BJ (cell line): ENCODE measurements at regions not wholly inside any gene's neighbourhood (a gene's known extent, or its start where the extent isn't known, plus 50 kb on each side); places are given as distances from the start of the nearest gene placed in this dataset.

Source experiments
- CTCF ChIA-PET: fragments of 350-600 bp; formaldehyde crosslinking; extraction: SDS; loops from one replicate; lab custom pipeline; 2021; ENCODE audit warnings: antibody characterized with exemption, inconsistent platforms; lab: Yijun Ruan, JAX
- POLR2A ChIA-PET: fragments of 300-600 bp; sonication (Branson Sonifier 250); formaldehyde crosslinking; extraction: SDS; loops from one replicate; lab custom pipeline; 2021; ENCODE audit warnings: antibody characterized with exemption; lab: Charles Lee
- DNase-seq: peaks from one replicate; pipeline ENCODE4 v3.0.0-alpha.2; 2011; ENCODE audit warnings: low read depth
- H3K27me3 ChIP-seq: 2 replicates; pipeline ENCODE4 v1.6.0; 2011; ENCODE audit warnings: low read length; ENCODE audit not compliant: control insufficient read depth, insufficient read depth
- H3K36me3 ChIP-seq: 2 replicates; pipeline ENCODE4 v1.5.1; 2011; ENCODE audit warnings: low read length; ENCODE audit not compliant: control insufficient read depth, insufficient read depth
- H3K4me3 ChIP-seq: 2 replicates; pipeline ENCODE4 v1.5.1; 2011; ENCODE audit warnings: low read depth, mild to moderate bottlenecking, control low read depth, low read length
- TF ChIP-seq, protein P1 (sequence below): IDR thresholded peaks from 2 replicates; pipeline ENCODE4 v1.5.1; 2011; ENCODE audit warnings: low read depth, mild to moderate bottlenecking, control low read depth, inconsistent platforms, low read length, moderate library complexity; ENCODE audit not compliant: insufficient read depth

DNA sequence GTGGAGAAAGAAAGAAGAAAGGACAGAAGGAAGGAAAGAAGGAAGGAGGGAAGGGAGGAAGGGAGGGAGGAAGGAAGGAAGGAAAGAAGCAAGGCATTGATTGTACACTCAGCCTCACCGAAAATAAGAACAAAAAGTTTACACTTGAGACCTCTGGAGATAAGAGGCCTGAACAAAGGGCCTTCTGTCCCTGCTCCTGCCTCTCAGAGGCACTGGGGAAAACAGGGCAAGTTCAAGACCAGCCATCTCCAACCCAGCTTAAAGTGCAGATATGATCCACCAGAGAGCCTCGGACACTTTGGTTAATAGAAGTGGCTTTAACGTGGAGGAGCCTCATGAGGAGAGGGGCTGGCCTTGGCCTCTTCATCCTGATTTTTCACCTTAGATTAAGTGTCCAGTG is 582.9 kb upstream of the PPP2R3A start:
- Histone ChIP-seq H3K36me3 (no peaks in the 10 kb centered on the region), H3K4me3 (no peak overlapping the region), H3K27me3 (no peaks in the 10 kb centered on the region)
- ChIA-PET CTCF (no interaction called here), POLR2A (no interaction called here)
- DNase-seq: no peak
- TF ChIP-seq, protein P1, sequence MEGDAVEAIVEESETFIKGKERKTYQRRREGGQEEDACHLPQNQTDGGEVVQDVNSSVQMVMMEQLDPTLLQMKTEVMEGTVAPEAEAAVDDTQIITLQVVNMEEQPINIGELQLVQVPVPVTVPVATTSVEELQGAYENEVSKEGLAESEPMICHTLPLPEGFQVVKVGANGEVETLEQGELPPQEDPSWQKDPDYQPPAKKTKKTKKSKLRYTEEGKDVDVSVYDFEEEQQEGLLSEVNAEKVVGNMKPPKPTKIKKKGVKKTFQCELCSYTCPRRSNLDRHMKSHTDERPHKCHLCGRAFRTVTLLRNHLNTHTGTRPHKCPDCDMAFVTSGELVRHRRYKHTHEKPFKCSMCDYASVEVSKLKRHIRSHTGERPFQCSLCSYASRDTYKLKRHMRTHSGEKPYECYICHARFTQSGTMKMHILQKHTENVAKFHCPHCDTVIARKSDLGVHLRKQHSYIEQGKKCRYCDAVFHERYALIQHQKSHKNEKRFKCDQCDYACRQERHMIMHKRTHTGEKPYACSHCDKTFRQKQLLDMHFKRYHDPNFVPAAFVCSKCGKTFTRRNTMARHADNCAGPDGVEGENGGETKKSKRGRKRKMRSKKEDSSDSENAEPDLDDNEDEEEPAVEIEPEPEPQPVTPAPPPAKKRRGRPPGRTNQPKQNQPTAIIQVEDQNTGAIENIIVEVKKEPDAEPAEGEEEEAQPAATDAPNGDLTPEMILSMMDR: no peak

DNA sequence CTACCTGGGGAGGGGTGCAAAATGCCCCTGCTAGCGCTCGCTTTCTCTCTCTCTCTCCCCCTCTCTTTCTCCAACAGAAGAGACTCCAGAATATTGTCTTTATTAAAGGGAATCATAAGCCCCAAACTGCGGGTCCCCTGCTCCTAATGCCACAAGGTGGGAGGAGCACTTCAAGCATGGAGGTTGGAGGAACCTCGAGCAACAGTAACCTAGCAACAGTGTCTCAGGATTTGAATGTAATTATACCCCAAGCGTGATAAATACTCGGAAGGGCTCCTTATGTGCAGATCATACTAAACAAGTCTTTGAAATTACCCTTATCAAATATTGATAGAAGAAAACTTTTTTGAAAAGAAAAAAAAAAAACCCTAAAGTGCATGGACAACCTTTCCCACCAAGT is 582.2 kb upstream of the PPP2R3A start:
- TF ChIP-seq, protein P1: no peak
- Histone ChIP-seq H3K4me3 (no peak overlapping the region), H3K36me3 (no peaks in the 10 kb centered on the region), H3K27me3 (no peaks in the 10 kb centered on the region)
- CTCF ChIA-PET: no interaction called here
- no peak for DNase-seq
- POLR2A ChIA-PET: no interaction called here

DNA sequence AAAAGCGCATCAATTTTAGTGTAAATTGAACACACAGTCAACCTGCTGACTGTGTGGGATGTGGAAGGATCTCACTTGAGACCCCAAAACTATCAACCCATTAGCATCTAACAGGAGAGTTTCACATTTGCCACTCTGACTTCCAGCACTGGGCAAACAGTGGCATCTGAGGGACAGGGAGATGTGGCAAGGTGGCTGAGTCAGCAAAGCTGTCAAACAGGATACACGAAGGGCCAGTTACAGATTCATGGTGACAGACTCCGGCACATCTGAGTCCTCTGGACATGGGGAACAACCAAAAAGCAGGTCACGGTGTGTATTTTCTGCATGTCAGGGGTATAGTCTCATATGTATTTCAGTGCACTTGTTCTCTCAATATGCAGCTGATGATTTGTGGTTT is 573.4 kb upstream of the PPP2R3A start:
- H3K4me3 ChIP-seq: no peak overlapping the region
- no peaks in the 10 kb centered on the region for H3K27me3 ChIP-seq
- TF ChIP-seq, protein P1: no peak
- DNase-seq: no peak
- no peaks in the 10 kb centered on the region for H3K36me3 ChIP-seq
- ChIA-PET CTCF (no interaction called here), POLR2A (no interaction called here)

DNA sequence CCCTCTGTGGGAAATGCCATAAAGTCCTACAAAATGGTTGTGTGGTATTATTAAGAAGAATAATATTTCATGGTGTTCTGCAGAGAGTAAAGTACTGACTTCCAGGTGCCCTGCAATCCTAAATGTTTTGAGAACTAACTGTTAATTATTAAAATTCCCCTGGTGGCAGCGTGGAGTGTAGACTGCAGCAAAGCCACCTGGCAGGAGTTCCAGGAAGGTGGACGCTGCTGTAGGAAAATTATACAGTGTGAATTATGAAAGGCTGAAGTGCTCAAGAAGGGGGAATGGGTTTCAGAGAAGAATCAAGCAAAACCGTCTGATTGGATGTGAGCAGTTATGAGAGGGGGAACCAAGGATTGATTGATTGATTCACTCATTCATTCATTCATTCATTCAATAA is 572.4 kb upstream of the PPP2R3A start:
- H3K27me3 ChIP-seq: no peaks in the 10 kb centered on the region
- POLR2A ChIA-PET: no interaction called here
- H3K36me3 ChIP-seq: no peaks in the 10 kb centered on the region
- TF ChIP-seq, protein P1: no peak
- CTCF ChIA-PET: no interaction called here
- DNase-seq: no peak
- H3K4me3 ChIP-seq: no peak overlapping the region

DNA sequence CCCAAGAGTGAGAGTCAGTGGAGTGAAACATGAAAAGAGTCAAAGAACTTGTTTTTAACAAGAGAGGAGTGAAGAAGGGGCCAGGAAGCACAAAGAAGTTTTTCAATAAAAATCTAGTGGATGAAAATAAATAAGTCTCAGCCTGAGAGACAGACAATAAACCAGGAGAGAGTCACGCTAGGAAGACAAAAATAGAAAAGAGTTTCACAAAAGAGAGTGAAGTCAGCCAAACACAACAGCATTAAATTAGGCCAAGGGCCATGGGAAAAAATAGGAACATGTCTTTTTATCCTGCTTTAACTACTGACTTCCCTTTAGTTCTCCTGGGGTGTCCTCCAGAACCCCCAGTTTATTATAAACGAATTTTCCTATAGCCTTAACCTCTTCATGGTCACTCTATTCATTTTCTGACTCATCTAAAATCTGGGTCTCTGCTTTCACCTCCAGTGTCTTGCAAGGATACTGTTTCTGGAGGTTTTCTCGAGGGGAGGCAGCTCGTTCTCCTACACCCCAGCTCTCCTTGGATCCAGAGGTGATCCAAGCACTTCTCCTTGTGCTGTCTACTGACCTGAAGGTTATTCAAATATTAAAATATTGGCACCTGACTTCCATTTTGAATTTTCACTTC is 571.5 kb upstream of the PPP2R3A start:
- ChIA-PET POLR2A (no interaction called here), CTCF (no interaction called here)
- TF ChIP-seq, protein P1: no peak
- H3K27me3 ChIP-seq: no peaks in the 10 kb centered on the region
- no peak overlapping the region for H3K4me3 ChIP-seq
- no peaks in the 10 kb centered on the region for H3K36me3 ChIP-seq
- no peak for DNase-seq
